ENCODE measurements at regions not wholly inside any gene's neighbourhood (a gene's known extent, or its start where the extent isn't known, plus 50 kb on each side); places are given as distances from the start of the nearest gene placed in this dataset.

DNA sequence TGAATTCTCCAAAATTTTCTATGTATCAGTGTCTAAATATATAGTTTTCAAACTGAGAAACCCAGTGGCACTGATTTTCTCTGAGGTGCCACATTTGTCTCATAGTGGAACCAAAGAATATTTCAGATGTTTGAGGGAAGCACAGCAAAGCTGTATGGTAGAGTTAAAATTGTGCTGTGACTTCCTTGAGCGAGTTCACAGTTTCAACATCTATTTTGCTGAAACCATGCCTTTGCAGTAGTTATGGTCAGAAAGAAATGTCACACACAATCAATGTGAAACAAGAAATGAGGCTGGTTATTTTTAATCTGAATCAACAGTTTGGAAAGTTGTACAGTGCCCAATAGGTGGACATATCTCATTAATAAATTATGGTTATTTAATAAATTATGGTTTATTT lies 394.0 kb upstream of the SPTLC3 start (continued):
- no peak for TF ChIP-seq ZFP3 (CRISPR knock-in tag; IDR thresholded peaks at IDR 0.05)
- TF ChIP-seq OSR1 (CRISPR knock-in tag; IDR thresholded peaks at IDR 0.05), result no peak
- no peak for TF ChIP-seq CSDC2 (CRISPR knock-in tag; IDR thresholded peaks at IDR 0.05)
- TF ChIP-seq ZNF70 (CRISPR knock-in tag; IDR thresholded peaks at IDR 0.05), result no peak
- TF ChIP-seq ISL1 (CRISPR knock-in tag; IDR thresholded peaks at IDR 0.05), result no peak
- TF ChIP-seq TOX (CRISPR knock-in tag; IDR thresholded peaks at IDR 0.05; ENCODE audit: borderline replicate concordance), result no peak
- TF ChIP-seq ZC3H10 (CRISPR knock-in tag; IDR thresholded peaks at IDR 0.05), result no peak

GRCh38 chr20:12617076-12617475 lies 391.7 kb upstream of the SPTLC3 start:
- ATAC-seq, result no peak
- no peak for TF ChIP-seq TOX (CRISPR knock-in tag; IDR thresholded peaks at IDR 0.05; ENCODE audit: borderline replicate concordance)
- TF ChIP-seq ARNTL (CRISPR knock-in tag; IDR thresholded peaks at IDR 0.05; ENCODE audit: borderline replicate concordance, low read depth), result no peak
- no peak for TF ChIP-seq PATZ1 (CRISPR knock-in tag; IDR thresholded peaks at IDR 0.05; ENCODE audit: borderline replicate concordance)
- TF ChIP-seq SNAI2 (CRISPR knock-in tag; IDR thresholded peaks at IDR 0.05), result no peak

DNA sequence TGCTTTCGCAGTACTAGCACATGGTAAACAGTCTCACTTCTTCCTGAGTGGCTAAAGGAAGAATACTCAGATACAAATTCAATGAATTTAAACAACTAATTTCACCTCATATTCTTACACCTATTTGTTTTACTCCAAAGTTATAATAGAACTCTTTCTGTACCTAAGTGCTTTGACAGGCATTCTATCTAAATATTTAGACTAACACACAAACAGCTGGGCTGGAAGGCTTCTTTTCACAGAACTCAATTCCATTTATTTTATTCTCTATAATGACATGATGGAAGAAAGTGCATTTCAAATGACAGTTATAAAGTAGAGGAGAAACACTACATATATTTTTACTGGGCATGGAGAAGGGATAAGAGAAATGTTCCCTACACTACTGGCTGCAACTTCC lies 384.9 kb upstream of the SPTLC3 start:
- TF ChIP-seq ZNF8 (CRISPR knock-in tag; IDR thresholded peaks at IDR 0.05) (no peak), CSDC2 (CRISPR knock-in tag; IDR thresholded peaks at IDR 0.05) (no peak), PATZ1 (CRISPR knock-in tag; IDR thresholded peaks at IDR 0.05; ENCODE audit: borderline replicate concordance) (no peak)
- no peak for ATAC-seq

GRCh38 chr20:12627485-12627884 lies 381.3 kb upstream of the SPTLC3 start:
- TF ChIP-seq TOX (CRISPR knock-in tag; IDR thresholded peaks at IDR 0.05; ENCODE audit: borderline replicate concordance), result no peak
- TF ChIP-seq, protein P1, sequence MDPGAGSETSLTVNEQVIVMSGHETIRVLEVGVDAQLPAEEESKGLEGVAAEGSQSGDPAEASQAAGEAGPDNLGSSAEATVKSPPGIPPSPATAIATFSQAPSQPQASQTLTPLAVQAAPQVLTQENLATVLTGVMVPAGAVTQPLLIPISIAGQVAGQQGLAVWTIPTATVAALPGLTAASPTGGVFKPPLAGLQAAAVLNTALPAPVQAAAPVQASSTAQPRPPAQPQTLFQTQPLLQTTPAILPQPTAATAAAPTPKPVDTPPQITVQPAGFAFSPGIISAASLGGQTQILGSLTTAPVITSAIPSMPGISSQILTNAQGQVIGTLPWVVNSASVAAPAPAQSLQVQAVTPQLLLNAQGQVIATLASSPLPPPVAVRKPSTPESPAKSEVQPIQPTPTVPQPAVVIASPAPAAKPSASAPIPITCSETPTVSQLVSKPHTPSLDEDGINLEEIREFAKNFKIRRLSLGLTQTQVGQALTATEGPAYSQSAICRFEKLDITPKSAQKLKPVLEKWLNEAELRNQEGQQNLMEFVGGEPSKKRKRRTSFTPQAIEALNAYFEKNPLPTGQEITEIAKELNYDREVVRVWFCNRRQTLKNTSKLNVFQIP (CRISPR knock-in tag; IDR thresholded peaks at IDR 0.05; ENCODE audit: borderline replicate concordance, low read depth), result no peak
- no peak for TF ChIP-seq PATZ1 (CRISPR knock-in tag; IDR thresholded peaks at IDR 0.05; ENCODE audit: borderline replicate concordance)
- no peak for TF ChIP-seq ISL1 (CRISPR knock-in tag; IDR thresholded peaks at IDR 0.05)
- no peak for TF ChIP-seq ZC3H10 (CRISPR knock-in tag; IDR thresholded peaks at IDR 0.05)
- TF ChIP-seq ZNF70 (CRISPR knock-in tag; IDR thresholded peaks at IDR 0.05), result no peak
- TF ChIP-seq SNAI2 (CRISPR knock-in tag; IDR thresholded peaks at IDR 0.05), result no peak
- no peak for TF ChIP-seq ESRRG (CRISPR knock-in tag; IDR thresholded peaks at IDR 0.05)
- TF ChIP-seq TSHZ2 (CRISPR knock-in tag; IDR thresholded peaks at IDR 0.05), result no peak
- TF ChIP-seq ARNTL (CRISPR knock-in tag; IDR thresholded peaks at IDR 0.05; ENCODE audit: borderline replicate concordance, low read depth), result no peak
- TF ChIP-seq, protein P2, sequence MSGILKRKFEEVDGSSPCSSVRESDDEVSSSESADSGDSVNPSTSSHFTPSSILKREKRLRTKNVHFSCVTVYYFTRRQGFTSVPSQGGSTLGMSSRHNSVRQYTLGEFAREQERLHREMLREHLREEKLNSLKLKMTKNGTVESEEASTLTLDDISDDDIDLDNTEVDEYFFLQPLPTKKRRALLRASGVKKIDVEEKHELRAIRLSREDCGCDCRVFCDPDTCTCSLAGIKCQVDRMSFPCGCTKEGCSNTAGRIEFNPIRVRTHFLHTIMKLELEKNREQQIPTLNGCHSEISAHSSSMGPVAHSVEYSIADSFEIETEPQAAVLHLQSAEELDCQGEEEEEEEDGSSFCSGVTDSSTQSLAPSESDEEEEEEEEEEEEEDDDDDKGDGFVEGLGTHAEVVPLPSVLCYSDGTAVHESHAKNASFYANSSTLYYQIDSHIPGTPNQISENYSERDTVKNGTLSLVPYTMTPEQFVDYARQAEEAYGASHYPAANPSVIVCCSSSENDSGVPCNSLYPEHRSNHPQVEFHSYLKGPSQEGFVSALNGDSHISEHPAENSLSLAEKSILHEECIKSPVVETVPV (CRISPR knock-in tag; IDR thresholded peaks at IDR 0.05), result no peak
- no peak for TF ChIP-seq ZFP30 (CRISPR knock-in tag; IDR thresholded peaks at IDR 0.05)
- no peak for ATAC-seq
